Cardiac muscle cell (in vitro differentiated cells and primary cell): ENCODE measurements at regions not wholly inside any gene's neighbourhood (a gene's known extent, or its start where the extent isn't known, plus 50 kb on each side); places are given as distances from the start of the nearest gene placed in this dataset.

Experiments
- DNase-seq, 2 donors: peaks; one replicate each; pipeline versions ENCODE4 v3.0.0 to v3.0.0-alpha.2; 2010 to 2017; ENCODE audit warnings: low read depth in 1 of 2, low spot score in 1 of 2
- H3K27ac ChIP-seq: fragments of 200-600 bp; sonication (generic); 2 replicates; pipeline ENCODE4 v1.5.1; 2016
- H3K27me3 ChIP-seq: fragments of 200-600 bp; sonication (generic); 2 replicates; pipeline ENCODE4 v1.6.0; 2016; ENCODE audit warnings: control low read depth
- H3K36me3 ChIP-seq: fragments of 200-600 bp; sonication (generic); 2 replicates; pipeline ENCODE4 v1.5.1; 2016; ENCODE audit warnings: control low read depth
- H3K4me1 ChIP-seq: fragments of 200-600 bp; sonication (generic); 2 replicates; pipeline ENCODE4 v1.8.1; 2017; ENCODE audit warnings: low read depth, mild to moderate bottlenecking, mixed run types
- H3K4me3 ChIP-seq: fragments of 200-600 bp; sonication (generic); 2 replicates; pipeline ENCODE4 v1.5.1; 2016; ENCODE audit warnings: mild to moderate bottlenecking
- H3K9me3 ChIP-seq: fragments of 200-600 bp; sonication (generic); 2 replicates; pipeline ENCODE4 v1.5.1; 2017; ENCODE audit warnings: low read depth, mild to moderate bottlenecking, control low read depth
- CTCF ChIP-seq: IDR thresholded peaks from 2 replicates; pipeline ENCODE4 v1.5.1; 2012; ENCODE audit warnings: low read depth, mild to moderate bottlenecking, low read length

- Histone ChIP-seq H3K4me3 (no peak overlapping the region), H3K27ac (no peak overlapping the region), H3K36me3 (no peaks in the 10 kb centered on the region), H3K9me3 (no peaks in the 10 kb centered on the region), H3K27me3 (no peaks in the 10 kb centered on the region), H3K4me1 (no peaks in the 10 kb centered on the region)
- TF ChIP-seq CTCF = no peak
- no peak for DNase-seq
Observed at GRCh38 chr10:124239696-124240095, 146.3 kb upstream of the CHST15 start.

GRCh38 chr10:124239134-124239533, 145.7 kb upstream of the CHST15 start:
- TF ChIP-seq CTCF = no peak
- no peaks in the 10 kb centered on the region for H3K27me3 ChIP-seq
- no peaks in the 10 kb centered on the region for H3K36me3 ChIP-seq
- no peak for DNase-seq
- no peaks in the 10 kb centered on the region for H3K4me1 ChIP-seq
- H3K9me3 ChIP-seq = no peaks in the 10 kb centered on the region
- no peak overlapping the region for H3K4me3 ChIP-seq
- no peak overlapping the region for H3K27ac ChIP-seq

- Histone ChIP-seq H3K9me3 (no peaks in the 10 kb centered on the region), H3K27me3 (no peaks in the 10 kb centered on the region), H3K27ac (no peak overlapping the region), H3K4me1 (no peaks in the 10 kb centered on the region), H3K36me3 (no peaks in the 10 kb centered on the region), H3K4me3 (no peak overlapping the region)
- no peak for TF ChIP-seq CTCF
- no peak for DNase-seq
Observed at GRCh38 chr10:124238367-124238766, 145.0 kb upstream of the CHST15 start.

- Histone ChIP-seq H3K27ac (no peak overlapping the region), H3K9me3 (no peaks in the 10 kb centered on the region), H3K36me3 (no peaks in the 10 kb centered on the region), H3K4me3 (no peak overlapping the region), H3K4me1 (no peaks in the 10 kb centered on the region), H3K27me3 (no peaks in the 10 kb centered on the region)
- no peak for TF ChIP-seq CTCF
- no peak for DNase-seq
Observed at GRCh38 chr10:124237282-124237961, 144.0 kb upstream of the CHST15 start.

DNA sequence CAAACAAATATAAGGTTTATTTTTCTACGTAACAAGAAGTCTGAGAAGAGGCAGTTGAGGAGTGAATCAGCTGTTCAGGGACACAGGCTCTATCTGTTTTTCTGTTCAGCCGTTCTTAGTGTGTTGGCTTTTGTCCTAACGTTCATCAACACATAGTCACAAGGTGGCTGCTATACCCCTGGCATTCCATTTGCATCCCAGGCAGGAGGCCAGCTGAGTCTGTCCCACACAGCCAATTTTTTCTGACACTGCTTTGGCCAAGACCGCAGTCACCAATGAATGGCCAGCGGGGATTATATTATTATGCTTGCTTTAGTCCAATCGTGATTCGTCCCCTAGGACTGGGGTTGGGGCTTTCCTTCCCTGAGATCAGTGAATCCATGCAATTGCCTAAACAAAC, 143.4 kb upstream of the CHST15 start:
- TF ChIP-seq CTCF = no peak
- no peak for DNase-seq
- Histone ChIP-seq H3K27ac (no peak overlapping the region), H3K27me3 (no peaks in the 10 kb centered on the region), H3K9me3 (no peaks in the 10 kb centered on the region), H3K4me3 (no peak overlapping the region), H3K36me3 (no peaks in the 10 kb centered on the region), H3K4me1 (no peaks in the 10 kb centered on the region)
